Keratinocyte (primary cell): ENCODE measurements at regions not wholly inside any gene's neighbourhood (a gene's known extent, or its start where the extent isn't known, plus 50 kb on each side); places are given as distances from the start of the nearest gene placed in this dataset.

ENCODE experiments used
- DNase-seq: peaks from one replicate; pipeline ENCODE4 v3.0.0-alpha.2; 2011; ENCODE audit warnings: low read depth, missing footprints, low spot score
- FAIRE-seq: peaks from 2 replicates; lab custom pipeline; 2011; peaks lifted over from hg19 to GRCh38; lab: Jason Lieb, UNC
- H2AFZ ChIP-seq: 2 replicates; pipeline ENCODE4 v1.6.0; 2012; ENCODE audit warnings: low read length, control low read depth, inconsistent platforms; ENCODE audit not compliant: control insufficient read depth
- H3K27ac ChIP-seq: 2 replicates; pipeline ENCODE4 v1.5.1; 2011; ENCODE audit warnings: low read length; ENCODE audit not compliant: control insufficient read depth, insufficient read depth
- H3K27me3 ChIP-seq: 3 replicates; pipeline ENCODE4 v1.6.0; 2011; ENCODE audit warnings: low read length; ENCODE audit not compliant: control insufficient read depth, insufficient read depth; ENCODE audit errors: extremely low read depth
- H3K36me3 ChIP-seq, 2 experiments: 2 replicates in 1 of 2; 3 replicates in 1 of 2; pipeline ENCODE4 v1.5.1; 2011; ENCODE audit warnings: low read length in 2 of 2, mild to moderate bottlenecking in 1 of 2; ENCODE audit not compliant: control insufficient read depth in 2 of 2, insufficient read depth in 2 of 2; ENCODE audit errors: extremely low read depth in 1 of 2
- H3K4me1 ChIP-seq: 3 replicates; pipeline ENCODE4 v1.5.1; 2011; ENCODE audit warnings: low read length; ENCODE audit not compliant: control insufficient read depth, insufficient read depth; ENCODE audit errors: extremely low read depth
- H3K4me2 ChIP-seq: 3 replicates; pipeline ENCODE4 v1.6.0; 2011; ENCODE audit warnings: low read depth, low read length; ENCODE audit not compliant: control insufficient read depth, insufficient read depth; ENCODE audit errors: extremely low read depth
- H3K4me3 ChIP-seq, 3 experiments: fragments of 200-600 bp in 1 of 3; sonication (generic) in 1 of 3; 2 replicates in 2 of 3; 3 replicates in 1 of 3; pipeline ENCODE4 v1.5.1; 2011 to 2016; ENCODE audit warnings: low read length in 3 of 3, mild to moderate bottlenecking in 3 of 3, control low read depth in 2 of 3, inconsistent platforms in 1 of 3, low read depth in 1 of 3, mixed read lengths in 1 of 3, mixed run types in 1 of 3, moderate library complexity in 1 of 3; ENCODE audit not compliant: control insufficient read depth in 2 of 3, insufficient read depth in 2 of 3; ENCODE audit errors: extremely low read depth in 1 of 3
- H3K79me2 ChIP-seq: 2 replicates; pipeline ENCODE4 v1.6.0; 2012; ENCODE audit warnings: low read length; ENCODE audit not compliant: control insufficient read depth, insufficient read depth
- H3K9ac ChIP-seq: 3 replicates; pipeline ENCODE4 v1.6.0; 2011; ENCODE audit warnings: low read length; ENCODE audit not compliant: control insufficient read depth, insufficient read depth; ENCODE audit errors: extremely low read depth
- H3K9me1 ChIP-seq: 3 replicates; pipeline ENCODE4 v1.6.0; 2011; ENCODE audit warnings: low read length; ENCODE audit not compliant: control insufficient read depth, insufficient read depth; ENCODE audit errors: extremely low read depth
- H3K9me3 ChIP-seq: 2 replicates; pipeline ENCODE4 v1.5.1; 2012; ENCODE audit warnings: low read depth, low read length; ENCODE audit not compliant: control insufficient read depth
- H4K20me1 ChIP-seq: 3 replicates; pipeline ENCODE4 v1.6.0; 2011; ENCODE audit warnings: low read length; ENCODE audit not compliant: control insufficient read depth, insufficient read depth; ENCODE audit errors: extremely low read depth
- CTCF ChIP-seq, 3 experiments: IDR thresholded peaks in 1 of 3; conservative IDR thresholded peaks in 1 of 3; optimal IDR thresholded peaks in 1 of 3; 2 replicates in 2 of 3; 3 replicates in 1 of 3; pipeline versions ENCODE3 to v1.5.1; 2011; ENCODE audit warnings: low read length in 3 of 3, mild to moderate bottlenecking in 3 of 3, moderate library complexity in 2 of 3, control low read depth in 1 of 3, inconsistent platforms in 1 of 3; ENCODE audit not compliant: insufficient read depth in 2 of 3; ENCODE audit errors: extremely low read depth in 1 of 3
- EZH2 ChIP-seq: IDR thresholded peaks from one replicate; pipeline ENCODE4 v1.6.1; 2012; ENCODE audit warnings: inconsistent platforms, mild to moderate bottlenecking, low read length, moderate library complexity
- dilution Hi-C: fragments of 300-500 bp; cut with MboI; formaldehyde crosslinking; loops from one replicate; pipeline ENCODE4 v1.7.0; 2020; ENCODE audit warnings: low sequenced_read_pairs; ENCODE audit not compliant: extremely low pct_ligation_motif_present

- no peaks in the 10 kb centered on the region for H3K79me2 ChIP-seq
- H2AFZ ChIP-seq = no peak overlapping the region
- H3K4me3 ChIP-seq = no peak overlapping the region
- H3K9ac ChIP-seq = no peak overlapping the region
- dilution Hi-C loops = no loop called here
- peak overlapping the region; percentile 22 for H3K4me2 ChIP-seq
- H3K9me1 ChIP-seq = no peaks in the 10 kb centered on the region
- H4K20me1 ChIP-seq = no peaks in the 10 kb centered on the region
- peaks cover 37% of the 10 kb centered on the region for H3K4me1 ChIP-seq
- H3K9me3 ChIP-seq = peaks cover 6% of the 10 kb centered on the region
- no peaks in the 10 kb centered on the region for H3K27me3 ChIP-seq
- TF ChIP-seq CTCF (optimal IDR thresholded peaks at IDR 0.05 in 1 of 3, IDR thresholded peaks at IDR 0.05 in 1 of 3, conservative IDR thresholded peaks at IDR 0.05 in 1 of 3; ENCODE audit: extremely low read depth in 1 of 3, insufficient read depth in 2 of 3, low read length in 3 of 3) = no peak
- no peak for TF ChIP-seq EZH2
- DNase-seq = no peak
- H3K36me3 ChIP-seq = no peaks in the 10 kb centered on the region
- peak overlapping the region; percentile 33 for H3K27ac ChIP-seq
- FAIRE-seq = peak; percentile 20
Observed at GRCh38 chr6:221531-222349, 70.5 kb upstream of the DUSP22 start.

- no peak overlapping the region for H2AFZ ChIP-seq
- no peaks in the 10 kb centered on the region for H3K9me1 ChIP-seq
- TF ChIP-seq EZH2 = no peak
- no peak for TF ChIP-seq CTCF (optimal IDR thresholded peaks at IDR 0.05 in 1 of 3, IDR thresholded peaks at IDR 0.05 in 1 of 3, conservative IDR thresholded peaks at IDR 0.05 in 1 of 3; ENCODE audit: extremely low read depth in 1 of 3, insufficient read depth in 2 of 3, low read length in 3 of 3)
- peaks cover 12% of the 10 kb centered on the region for H3K9me3 ChIP-seq
- no peaks in the 10 kb centered on the region for H4K20me1 ChIP-seq
- FAIRE-seq = no peak
- no peaks in the 10 kb centered on the region for H3K79me2 ChIP-seq
- no peak for DNase-seq
- H3K4me3 ChIP-seq = no peak overlapping the region
- H3K36me3 ChIP-seq = no peaks in the 10 kb centered on the region
- dilution Hi-C loops = no loop called here
- H3K4me2 ChIP-seq = peak overlapping the region; percentile 22
- H3K27ac ChIP-seq = peak overlapping the region; percentile 33
- H3K4me1 ChIP-seq = peaks cover 37% of the 10 kb centered on the region
- peak overlapping the region; percentile 11 for H3K9ac ChIP-seq
- no peaks in the 10 kb centered on the region for H3K27me3 ChIP-seq
Observed at GRCh38 chr6:222468-222867, 69.8 kb upstream of the DUSP22 start.
